ENCODE measurements at regions not wholly inside any gene's neighbourhood (a gene's known extent, or its start where the extent isn't known, plus 50 kb on each side); places are given as distances from the start of the nearest gene placed in this dataset.
A peak's percentile ranks its signal among the peaks of the same experiment; 100 is the strongest.

GRCh38 chr20:50258790-50259483 is 68.3 kb downstream of the CEBPB start (continued):
- TF ChIP-seq ZKSCAN8 (CRISPR knock-in tag; IDR thresholded peaks at IDR 0.05), result peak; percentile 86
- no peak for TF ChIP-seq CREB3L1 (IDR thresholded peaks at IDR 0.05; ENCODE audit: borderline replicate concordance, low read depth)
- no peak for TF ChIP-seq GATAD2B (IDR thresholded peaks at IDR 0.05; ENCODE audit: borderline replicate concordance)
- no peak for TF ChIP-seq ZBTB9 (CRISPR knock-in tag; IDR thresholded peaks at IDR 0.05)
- TF ChIP-seq ZFP36 (IDR thresholded peaks at IDR 0.05; ENCODE audit: low read depth, low read length, partially characterized antibody), result no peak
- TF ChIP-seq HCFC1 (IDR thresholded peaks at IDR 0.05; ENCODE audit: low read depth, low read length), result no peak
- TF ChIP-seq ZNF280A (IDR thresholded peaks at IDR 0.05; ENCODE audit: low read depth, partially characterized antibody), result no peak
- TF ChIP-seq RBM25 (IDR thresholded peaks at IDR 0.05; ENCODE audit: low read depth, low read length, severe bottlenecking), result peak; percentile 21
- TF ChIP-seq SNIP1 (IDR thresholded peaks at IDR 0.05; ENCODE audit: low read depth), result no peak
- no peak for TF ChIP-seq MEIS2 (IDR thresholded peaks at IDR 0.05; ENCODE audit: partially characterized antibody)

Data from K562 (cell line).